Lung (tissue), 11 donors: ENCODE measurements at regions not wholly inside any gene's neighbourhood (a gene's known extent, or its start where the extent isn't known, plus 50 kb on each side); places are given as distances from the start of the nearest gene placed in this dataset.

Source experiments
- ATAC-seq: fragments of 200-7000 bp; cut with Tn5 transposase; one replicate; pipeline ENCODE4 v1.9.1; 2020; ENCODE audit warnings: moderate number of reproducible peaks; ENCODE audit not compliant: insufficient read depth, low FRiP score
- DNase-seq, 3 donors: peaks; one replicate each; pipeline ENCODE4 v3.0.0-alpha.2; 2013 to 2017
- H3K27ac ChIP-seq, 2 donors: one replicate each; pipeline ENCODE4 v1.5.1; 2013; ENCODE audit warnings: mild to moderate bottlenecking in 2 of 2, moderate library complexity in 2 of 2, control low read depth in 1 of 2, inconsistent platforms in 1 of 2, low read depth in 1 of 2, low read length in 1 of 2
- H3K27me3 ChIP-seq, 3 donors: one replicate each; pipeline ENCODE4 v1.5.1; 2013; ENCODE audit warnings: low read length in 2 of 3; ENCODE audit not compliant: control insufficient read depth in 3 of 3, insufficient read depth in 3 of 3
- H3K36me3 ChIP-seq, 4 donors: one replicate each; pipeline ENCODE4 v1.5.1; 2013; ENCODE audit warnings: low read length in 4 of 4, mild to moderate bottlenecking in 1 of 4, moderate library complexity in 1 of 4; ENCODE audit not compliant: control insufficient read depth in 4 of 4, insufficient read depth in 4 of 4
- H3K4me1 ChIP-seq, 5 donors: one replicate each; pipeline ENCODE4 v1.5.1; 2013; ENCODE audit warnings: low read length in 5 of 5, mild to moderate bottlenecking in 2 of 5, moderate library complexity in 1 of 5; ENCODE audit not compliant: control insufficient read depth in 5 of 5, insufficient read depth in 5 of 5
- H3K4me3 ChIP-seq: one replicate; pipeline ENCODE4 v1.5.1; 2013; ENCODE audit warnings: mild to moderate bottlenecking, control low read depth, moderate library complexity
- H3K9ac ChIP-seq, 2 donors: one replicate each; pipeline ENCODE4 v1.5.1; 2013; ENCODE audit warnings: low read length in 2 of 2, control low read depth in 1 of 2; ENCODE audit not compliant: insufficient read depth in 1 of 2
- H3K9me3 ChIP-seq, 4 donors: one replicate each; pipeline ENCODE4 v1.5.1; 2013; ENCODE audit warnings: low read length in 3 of 4, mild to moderate bottlenecking in 1 of 4, moderate library complexity in 1 of 4; ENCODE audit not compliant: control insufficient read depth in 4 of 4, insufficient read depth in 3 of 4
- WGBS, 2 donors: extraction: QIAGEN DNeasy Blood & Tissue Kit; methylation state at CpG; one replicate each; pipeline ENCODE4 v1.1.7; 2013; 5-methylcytosine and 5-hydroxymethylcytosine counted together
- TF ChIP-seq, protein P1 (sequence below): IDR thresholded peaks from 2 replicates; pipeline ENCODE4 v1.5.1; 2012; ENCODE audit warnings: mild to moderate bottlenecking; ENCODE audit errors: control extremely low read depth, extremely low read depth
- donor health status: control.
- donor health status: control.
- donor health status: Bipolar disorder and iron deficiency.
- donor health status: healthy.
- donor health status: DM: yes; HTN: yes; CAD: no.

DNA sequence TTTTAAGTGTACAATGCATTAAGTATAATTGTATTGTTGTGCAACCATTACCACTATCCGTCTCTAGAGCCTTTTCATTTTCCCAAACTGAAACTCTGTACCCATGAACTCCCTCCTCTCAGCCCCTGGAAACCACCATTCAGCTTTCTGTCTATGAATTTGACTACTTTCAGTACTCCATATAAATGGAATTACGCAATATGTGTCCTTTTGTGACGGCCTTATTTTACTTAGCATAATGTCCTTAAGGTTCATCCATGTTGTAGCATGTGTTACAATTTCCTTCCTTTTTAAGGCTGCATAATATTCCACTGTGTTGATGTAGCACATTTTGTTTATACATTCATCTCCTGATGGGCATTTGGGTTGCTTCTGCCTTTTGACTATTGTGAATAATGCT is 143.6 kb upstream of the KCNG1 start:
- Histone ChIP-seq H3K4me3 (no peak overlapping the region), H3K9me3 (peaks cover 0 to 2% (median 0%) of the 10 kb centered on the region in 4 donors), H3K9ac (no peak overlapping the region), H3K27ac (no peak overlapping the region), H3K36me3 (no peaks in the 10 kb centered on the region), H3K27me3 (no peaks in the 10 kb centered on the region), H3K4me1 (no peaks in the 10 kb centered on the region)
- DNase-seq (no peak), ATAC-seq (no peak)
- WGBS, 2 donors = 66 to 70% methylated on average over 3 of the region's 3 CpGs
- TF ChIP-seq, protein P1, sequence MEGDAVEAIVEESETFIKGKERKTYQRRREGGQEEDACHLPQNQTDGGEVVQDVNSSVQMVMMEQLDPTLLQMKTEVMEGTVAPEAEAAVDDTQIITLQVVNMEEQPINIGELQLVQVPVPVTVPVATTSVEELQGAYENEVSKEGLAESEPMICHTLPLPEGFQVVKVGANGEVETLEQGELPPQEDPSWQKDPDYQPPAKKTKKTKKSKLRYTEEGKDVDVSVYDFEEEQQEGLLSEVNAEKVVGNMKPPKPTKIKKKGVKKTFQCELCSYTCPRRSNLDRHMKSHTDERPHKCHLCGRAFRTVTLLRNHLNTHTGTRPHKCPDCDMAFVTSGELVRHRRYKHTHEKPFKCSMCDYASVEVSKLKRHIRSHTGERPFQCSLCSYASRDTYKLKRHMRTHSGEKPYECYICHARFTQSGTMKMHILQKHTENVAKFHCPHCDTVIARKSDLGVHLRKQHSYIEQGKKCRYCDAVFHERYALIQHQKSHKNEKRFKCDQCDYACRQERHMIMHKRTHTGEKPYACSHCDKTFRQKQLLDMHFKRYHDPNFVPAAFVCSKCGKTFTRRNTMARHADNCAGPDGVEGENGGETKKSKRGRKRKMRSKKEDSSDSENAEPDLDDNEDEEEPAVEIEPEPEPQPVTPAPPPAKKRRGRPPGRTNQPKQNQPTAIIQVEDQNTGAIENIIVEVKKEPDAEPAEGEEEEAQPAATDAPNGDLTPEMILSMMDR = no peak

DNA sequence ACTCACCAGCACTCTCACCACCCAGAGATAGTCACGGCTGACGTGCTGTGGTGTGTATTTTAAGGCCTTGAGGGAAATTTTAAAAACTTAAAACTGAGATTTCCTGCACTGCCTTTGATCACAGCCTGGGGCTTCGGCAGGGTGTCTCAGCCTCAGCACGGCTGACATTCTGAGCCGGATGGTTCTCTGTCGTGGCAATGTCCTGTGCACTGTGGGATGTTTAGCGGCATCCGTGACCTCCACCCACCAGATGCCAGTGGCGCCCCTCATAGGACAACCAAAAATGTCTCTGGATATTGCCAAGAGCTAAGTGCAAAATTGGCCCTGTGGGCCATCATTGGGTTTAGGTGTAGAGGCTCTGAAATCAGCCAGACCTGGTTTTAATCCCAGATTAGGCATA is 142.2 kb upstream of the KCNG1 start:
- Histone ChIP-seq H3K9ac (no peak overlapping the region), H3K27ac (no peak overlapping the region), H3K4me3 (no peak overlapping the region), H3K36me3 (no peaks in the 10 kb centered on the region), H3K4me1 (no peaks in the 10 kb centered on the region), H3K27me3 (no peaks in the 10 kb centered on the region), H3K9me3 (peaks cover 0 to 9% (median 1%) of the 10 kb centered on the region in 4 donors)
- WGBS, 2 donors = 83 to 85% methylated on average over 9 of the region's 9 CpGs
- ATAC-seq (no peak), DNase-seq (no peak)
- TF ChIP-seq, protein P1 = no peak

DNA sequence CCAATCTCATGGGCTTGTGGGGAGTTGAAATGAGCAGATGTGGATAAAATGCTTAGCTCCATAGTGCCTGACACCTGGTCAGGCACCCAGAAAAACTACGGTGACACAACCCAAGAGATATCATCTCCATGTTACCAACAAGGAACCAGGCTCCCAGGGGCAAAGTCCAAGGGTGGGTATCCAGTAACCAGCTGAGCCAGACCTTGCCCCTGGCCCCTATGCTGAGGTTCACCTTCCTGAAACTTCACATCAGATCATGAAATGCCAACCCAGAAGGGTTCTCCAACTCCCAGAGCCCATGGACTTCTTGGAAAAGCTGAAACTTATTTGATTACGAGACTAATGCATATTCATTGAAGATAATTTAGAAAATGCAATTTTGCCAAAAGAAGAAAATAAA is 141.8 kb upstream of the KCNG1 start:
- H3K9me3 ChIP-seq = peaks cover 0 to 7% (median 1%) of the 10 kb centered on the region in 4 donors
- TF ChIP-seq, protein P1 = no peak
- DNase-seq = no peak
- no peak overlapping the region for H3K9ac ChIP-seq
- no peak for ATAC-seq
- WGBS, 2 donors = 86 to 92% methylated on average over 2 of the region's 2 CpGs
- no peaks in the 10 kb centered on the region for H3K36me3 ChIP-seq
- no peak overlapping the region for H3K27ac ChIP-seq
- no peak overlapping the region for H3K4me3 ChIP-seq
- no peaks in the 10 kb centered on the region for H3K4me1 ChIP-seq
- H3K27me3 ChIP-seq = no peaks in the 10 kb centered on the region

DNA sequence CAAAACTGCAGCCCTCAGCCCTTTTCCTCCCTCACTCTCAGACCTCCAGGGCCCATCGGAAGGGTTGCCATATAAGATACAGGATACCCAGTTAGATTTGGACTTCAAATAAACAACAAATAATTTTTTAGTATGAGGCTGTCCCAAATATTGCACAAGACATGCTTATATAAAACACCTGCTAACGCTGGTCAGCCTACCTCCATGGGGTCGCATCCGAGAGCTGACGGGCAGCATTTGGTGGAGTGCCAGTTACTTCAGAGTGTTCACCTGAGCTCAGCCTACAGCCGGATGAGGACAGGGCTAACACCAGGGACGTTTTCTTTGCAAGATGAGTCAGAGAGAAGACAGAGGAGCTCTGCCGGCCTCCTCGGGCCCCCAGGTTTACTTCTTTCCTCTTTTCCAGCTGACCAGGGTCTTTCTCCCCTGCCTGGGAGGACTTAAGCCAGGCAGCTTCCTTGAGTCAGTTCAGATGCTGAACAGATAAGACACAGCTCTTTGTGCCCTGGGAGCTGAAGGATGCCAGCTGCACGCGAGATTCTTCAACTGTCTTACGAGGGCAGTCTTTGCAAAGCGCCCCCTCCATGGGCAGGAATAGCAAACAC is 141.2 kb upstream of the KCNG1 start:
- DNase-seq (no peak), ATAC-seq (no peak)
- H3K9ac ChIP-seq = no peak overlapping the region
- H3K4me1 ChIP-seq = no peaks in the 10 kb centered on the region
- no peak overlapping the region for H3K27ac ChIP-seq
- H3K9me3 ChIP-seq = peaks cover 0 to 7% (median 1%) of the 10 kb centered on the region in 4 donors
- no peak overlapping the region for H3K4me3 ChIP-seq
- TF ChIP-seq, protein P1 = no peak
- no peaks in the 10 kb centered on the region for H3K27me3 ChIP-seq
- H3K36me3 ChIP-seq = no peaks in the 10 kb centered on the region
- 67 to 76% methylated on average over 13 of the region's 13 CpGs for WGBS, 2 donors
